Activated naive CD8-positive, alpha-beta T cell treated with anti-CD3 and anti-CD28 coated beads, Interleukin-2, amount 10 ng/mL, durations not matched to agents 7 days and 5 days (primary cell): ENCODE measurements at regions not wholly inside any gene's neighbourhood (a gene's known extent, or its start where the extent isn't known, plus 50 kb on each side); places are given as distances from the start of the nearest gene placed in this dataset.
A peak's percentile ranks its signal among the peaks of the same experiment; 100 is the strongest.
"Not testable (repeated sequence)": the region's sequence is repeated elsewhere in the genome, so short reads cannot be mapped to it uniquely, and the experiment has no call there.

ENCODE experiments used
- ATAC-seq: fragments of 150-1000 bp; cut with Tn5 transposase; one replicate; pipeline ENCODE4 v1.10.0; 2021; ENCODE audit warnings: low read depth, moderate library complexity
- POLR2A ChIA-PET: fragments of 350-600 bp; sonication (Branson Sonifier 250); formaldehyde crosslinking; loops from one replicate; lab custom pipeline; 2021; ENCODE audit warnings: antibody characterized with exemption; lab: Charles Lee
- DNase-seq: peaks from one replicate; pipeline ENCODE4 v3.0.0; 2021
- H3K27ac Mint-ChIP-seq: one replicate; pipeline ENCODE4 v1.8.0; 2022; ENCODE audit warnings: mild to moderate bottlenecking, mixed read lengths
- H3K27me3 Mint-ChIP-seq: one replicate; pipeline ENCODE4 v1.8.0; 2022; ENCODE audit warnings: mild to moderate bottlenecking, moderate library complexity, mixed read lengths
- H3K36me3 Mint-ChIP-seq: one replicate; pipeline ENCODE4 v1.8.0; 2021; ENCODE audit warnings: mild to moderate bottlenecking, mixed read lengths
- H3K4me1 Mint-ChIP-seq: one replicate; pipeline ENCODE4 v1.8.0; 2021; ENCODE audit warnings: mixed read lengths
- H3K4me3 Mint-ChIP-seq: one replicate; pipeline ENCODE4 v1.8.0; 2022; ENCODE audit warnings: mild to moderate bottlenecking, moderate library complexity, mixed read lengths
- H3K9me3 Mint-ChIP-seq: one replicate; pipeline ENCODE4 v1.8.0; 2021; ENCODE audit warnings: mixed read lengths

GRCh38 chr6:144555066-144555465 lies 269.9 kb downstream of the UTRN start:
- H3K4me3 Mint-ChIP-seq = no peak overlapping the region
- no peaks in the 10 kb centered on the region for H3K27me3 Mint-ChIP-seq
- DNase-seq = no peak
- ATAC-seq = no peak
- peaks cover 1% of the 10 kb centered on the region for H3K9me3 Mint-ChIP-seq
- H3K27ac Mint-ChIP-seq = peak overlapping the region; percentile 39
- H3K36me3 Mint-ChIP-seq = peaks cover 54% of the 10 kb centered on the region
- POLR2A ChIA-PET = no interaction called here
- H3K4me1 Mint-ChIP-seq = peaks cover 7% of the 10 kb centered on the region

GRCh38 chr6:144559865-144560593 lies 274.9 kb downstream of the UTRN start:
- peaks cover 34% of the 10 kb centered on the region for H3K36me3 Mint-ChIP-seq
- H3K4me1 Mint-ChIP-seq = peaks cover 16% of the 10 kb centered on the region
- H3K4me3 Mint-ChIP-seq = peak overlapping the region; percentile 77
- peak; percentile 95 for ATAC-seq
- no peak for DNase-seq
- no peaks in the 10 kb centered on the region for H3K27me3 Mint-ChIP-seq
- peaks cover 4% of the 10 kb centered on the region for H3K9me3 Mint-ChIP-seq
- H3K27ac Mint-ChIP-seq = peak overlapping the region; percentile 93
- POLR2A ChIA-PET = interaction anchor here (0.9 kb wide), 1 partner anchor 23 kb away, joined by 3 read pairs; no protein-coding TSS in a partner anchor

- Mint-ChIP-seq H3K36me3 (peaks cover 23% of the 10 kb centered on the region), H3K9me3 (peaks cover 3% of the 10 kb centered on the region), H3K4me3 (peak overlapping the region; percentile 33), H3K4me1 (peaks cover 16% of the 10 kb centered on the region), H3K27me3 (no peaks in the 10 kb centered on the region), H3K27ac (peak overlapping the region; percentile 76)
- ATAC-seq (no peak), DNase-seq (no peak)
- POLR2A ChIA-PET = no interaction called here
These were observed 276.4 kb downstream of the UTRN start for GRCh38 chr6:144561455-144562043.

- H3K36me3 Mint-ChIP-seq = peaks cover 21% of the 10 kb centered on the region
- H3K4me1 Mint-ChIP-seq = peaks cover 21% of the 10 kb centered on the region
- H3K9me3 Mint-ChIP-seq = peaks cover 3% of the 10 kb centered on the region
- ATAC-seq (no peak), DNase-seq (no peak)
- no peak overlapping the region for H3K27ac Mint-ChIP-seq
- no peaks in the 10 kb centered on the region for H3K27me3 Mint-ChIP-seq
- POLR2A ChIA-PET = interaction anchor here (1.4 kb wide), 1 partner anchor 18 kb away, joined by 5 read pairs; no protein-coding TSS in a partner anchor
- no peak overlapping the region for H3K4me3 Mint-ChIP-seq
These were observed 279.1 kb downstream of the UTRN start for GRCh38 chr6:144564202-144564601.

GRCh38 chr6:144566868-144567615 lies 281.9 kb downstream of the UTRN start:
- peaks cover 3% of the 10 kb centered on the region for H3K9me3 Mint-ChIP-seq
- no peaks in the 10 kb centered on the region for H3K27me3 Mint-ChIP-seq
- peaks cover 29% of the 10 kb centered on the region for H3K36me3 Mint-ChIP-seq
- H3K4me3 Mint-ChIP-seq = no peak overlapping the region
- DNase-seq = no peak
- peak; percentile 77 for ATAC-seq
- H3K4me1 Mint-ChIP-seq = peaks cover 5% of the 10 kb centered on the region
- POLR2A ChIA-PET = interaction anchor here (0.6 to 2.0 kb wide), 3 partner anchors 17 to 1093 kb away, joined by 3 to 10 read pairs (median 4); no protein-coding TSS in a partner anchor
- H3K27ac Mint-ChIP-seq = no peak overlapping the region

GRCh38 chr6:144568241-144568640 lies 283.1 kb downstream of the UTRN start:
- Mint-ChIP-seq H3K36me3 (peaks cover 32% of the 10 kb centered on the region), H3K9me3 (no peaks in the 10 kb centered on the region), H3K4me3 (no peak overlapping the region), H3K27me3 (no peaks in the 10 kb centered on the region), H3K27ac (no peak overlapping the region), H3K4me1 (peaks cover 6% of the 10 kb centered on the region)
- ATAC-seq (no peak), DNase-seq (no peak)
- POLR2A ChIA-PET = no interaction called here

- DNase-seq, POLR2A ChIA-PET, H3K4me3 Mint-ChIP-seq, H3K27me3 Mint-ChIP-seq, H3K27ac Mint-ChIP-seq, ATAC-seq, H3K9me3 Mint-ChIP-seq: not testable (repeated sequence)
- Mint-ChIP-seq H3K36me3 (peaks cover 45% of the 10 kb centered on the region), H3K4me1 (peaks cover 20% of the 10 kb centered on the region)
These were observed 287.4 kb downstream of the UTRN start for GRCh38 chr6:144572541-144572940.

GRCh38 chr6:144574796-144575195 lies 289.7 kb downstream of the UTRN start:
- ATAC-seq = no peak
- H3K27ac Mint-ChIP-seq = no peak overlapping the region

GRCh38 chr6:144575327-144575726 lies 290.2 kb downstream of the UTRN start:
- H3K4me1 Mint-ChIP-seq = peaks cover 23% of the 10 kb centered on the region
- H3K9me3 Mint-ChIP-seq = no peaks in the 10 kb centered on the region
- no peak for ATAC-seq
- POLR2A ChIA-PET = interaction anchor here (0.5 kb wide), 1 partner anchor 504 kb away, joined by 3 read pairs; no protein-coding TSS in a partner anchor
- no peak overlapping the region for H3K27ac Mint-ChIP-seq
- H3K27me3 Mint-ChIP-seq = no peaks in the 10 kb centered on the region
- H3K4me3 Mint-ChIP-seq = no peak overlapping the region
- peaks cover 48% of the 10 kb centered on the region for H3K36me3 Mint-ChIP-seq
- no peak for DNase-seq

More at GRCh38 chr6:144574796-144575195, 289.7 kb downstream of the UTRN start:
- DNase-seq = no peak
- POLR2A ChIA-PET = interaction anchor here (0.5 kb wide), 1 partner anchor 503 kb away, joined by 3 read pairs; no protein-coding TSS in a partner anchor
- Mint-ChIP-seq H3K4me1 (peaks cover 17% of the 10 kb centered on the region), H3K36me3 (peaks cover 48% of the 10 kb centered on the region), H3K9me3 (no peaks in the 10 kb centered on the region), H3K27me3 (no peaks in the 10 kb centered on the region), H3K4me3 (no peak overlapping the region)

GRCh38 chr6:144576871-144577270 lies 291.7 kb downstream of the UTRN start:
- no peak overlapping the region for H3K4me3 Mint-ChIP-seq
- no peaks in the 10 kb centered on the region for H3K27me3 Mint-ChIP-seq
- no peak for ATAC-seq
- H3K9me3 Mint-ChIP-seq = no peaks in the 10 kb centered on the region
- no peak overlapping the region for H3K27ac Mint-ChIP-seq
- H3K4me1 Mint-ChIP-seq = peaks cover 33% of the 10 kb centered on the region
- DNase-seq = no peak
- POLR2A ChIA-PET = no interaction called here
- peaks cover 50% of the 10 kb centered on the region for H3K36me3 Mint-ChIP-seq

GRCh38 chr6:144578385-144579350 lies 293.5 kb downstream of the UTRN start:
- no peaks in the 10 kb centered on the region for H3K9me3 Mint-ChIP-seq

GRCh38 chr6:144580039-144580438 lies 294.9 kb downstream of the UTRN start:
- H3K4me3 Mint-ChIP-seq = no peak overlapping the region
- no peaks in the 10 kb centered on the region for H3K27me3 Mint-ChIP-seq
- H3K9me3 Mint-ChIP-seq = no peaks in the 10 kb centered on the region
- peaks cover 30% of the 10 kb centered on the region for H3K36me3 Mint-ChIP-seq
- no peak for ATAC-seq
- peak overlapping the region; percentile 19 for H3K27ac Mint-ChIP-seq
- H3K4me1 Mint-ChIP-seq = peaks cover 39% of the 10 kb centered on the region
- POLR2A ChIA-PET = no interaction called here
- no peak for DNase-seq

More at GRCh38 chr6:144578385-144579350, 293.5 kb downstream of the UTRN start:
- H3K4me1 Mint-ChIP-seq = peaks cover 43% of the 10 kb centered on the region
- no peak for DNase-seq
- ATAC-seq = no peak
- H3K27ac Mint-ChIP-seq = no peak overlapping the region
- H3K27me3 Mint-ChIP-seq = no peaks in the 10 kb centered on the region
- POLR2A ChIA-PET = no interaction called here
- no peak overlapping the region for H3K4me3 Mint-ChIP-seq
- H3K36me3 Mint-ChIP-seq = peaks cover 36% of the 10 kb centered on the region
